Central memory CD4-positive, alpha-beta T cell (primary cell): ENCODE measurements at regions not wholly inside any gene's neighbourhood (a gene's known extent, or its start where the extent isn't known, plus 50 kb on each side); places are given as distances from the start of the nearest gene placed in this dataset.
"Not testable (repeated sequence)": the region's sequence is repeated elsewhere in the genome, so short reads cannot be mapped to it uniquely, and the experiment has no call there.

Experiments used
- DNase-seq: peaks from one replicate; pipeline ENCODE4 v3.0.0; 2022

DNA sequence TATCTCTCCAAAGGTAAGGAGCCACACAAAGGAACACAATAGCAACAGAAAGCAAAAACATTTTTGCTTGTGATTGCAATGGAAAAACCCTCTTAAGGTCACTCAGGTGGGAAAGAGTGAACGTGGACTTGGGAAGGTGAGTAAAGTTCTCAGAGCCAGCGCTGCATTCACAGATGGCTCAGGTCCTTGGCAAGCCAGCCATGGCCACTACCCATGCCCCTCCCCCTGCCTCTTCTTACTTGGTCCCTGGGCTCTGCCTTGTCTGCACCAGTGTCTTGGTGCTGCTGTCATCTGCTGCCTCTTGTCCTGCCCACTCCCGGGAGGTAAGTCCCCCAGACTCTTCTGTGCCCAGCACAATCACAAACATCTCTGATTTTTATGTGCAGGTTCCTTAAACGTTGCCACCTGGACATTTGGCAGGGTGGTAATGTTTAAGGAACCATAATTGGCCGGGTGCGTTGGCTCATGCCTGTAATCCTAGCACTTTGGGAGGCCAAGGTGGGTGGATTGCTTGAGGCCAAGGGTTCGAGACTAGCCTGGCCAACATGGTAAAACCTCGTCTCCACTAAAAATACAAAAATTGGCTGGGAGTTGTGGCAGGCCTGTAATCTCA, 74.6 kb downstream of the FEM1C start:
- DNase-seq = no peak

DNA sequence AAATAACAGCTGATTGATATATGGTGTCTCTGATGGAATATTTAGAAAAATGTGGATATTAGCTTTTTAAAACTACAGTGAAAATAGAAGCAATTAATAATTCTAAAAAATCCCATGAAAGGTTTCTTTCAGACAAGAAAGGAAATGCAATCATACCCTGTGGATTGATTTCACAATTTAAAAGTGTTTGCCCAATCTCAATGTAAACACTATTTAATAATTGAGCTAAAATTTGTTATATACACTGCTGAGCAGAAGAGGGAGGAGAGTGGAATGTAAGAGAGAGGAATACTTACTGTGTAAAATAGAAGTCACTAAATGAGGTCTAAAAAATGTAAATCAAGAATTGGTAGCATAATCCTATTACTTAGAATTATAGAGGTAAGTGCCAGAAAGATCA, 76.9 kb downstream of the FEM1C start:
- DNase-seq = no peak

DNA sequence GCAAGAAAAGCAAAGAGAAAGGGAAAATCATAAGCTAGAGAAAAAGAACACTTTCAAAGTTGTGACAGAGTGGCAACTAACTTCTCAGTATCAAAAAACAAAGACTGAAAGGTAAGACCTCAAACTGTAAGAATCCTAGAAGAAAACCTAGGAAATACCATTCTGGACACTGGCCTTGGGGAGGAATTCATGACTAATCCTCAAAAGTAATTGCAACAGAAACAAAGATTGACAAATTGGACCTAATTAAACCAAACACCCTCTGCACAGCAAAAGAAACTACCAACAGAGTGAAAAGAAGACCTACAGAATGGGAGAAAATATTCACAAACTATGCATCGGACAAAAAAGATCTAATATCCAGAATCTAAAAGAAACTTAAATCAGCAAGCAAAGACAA, 79.1 kb downstream of the FEM1C start:
- DNase-seq = no peak

DNA sequence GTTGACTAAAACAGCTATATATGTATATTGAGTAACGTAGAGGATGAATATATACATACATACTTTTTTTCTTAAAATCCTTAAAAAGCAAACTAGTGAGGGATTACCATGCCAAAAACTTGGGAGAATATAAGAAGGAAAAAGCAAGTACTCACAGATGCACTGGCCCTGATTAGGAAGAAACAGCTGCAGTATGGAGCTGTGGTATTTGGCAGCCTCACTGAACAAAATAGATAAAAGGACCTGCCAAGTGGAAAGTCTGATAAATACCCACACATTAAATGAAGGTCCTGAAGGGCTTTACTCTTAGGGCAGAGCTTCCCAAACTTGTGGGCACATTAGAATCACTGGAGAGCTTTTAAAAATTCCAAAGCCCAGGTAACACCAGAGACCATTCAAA, 80.6 kb downstream of the FEM1C start:
- DNase-seq = no peak

DNA sequence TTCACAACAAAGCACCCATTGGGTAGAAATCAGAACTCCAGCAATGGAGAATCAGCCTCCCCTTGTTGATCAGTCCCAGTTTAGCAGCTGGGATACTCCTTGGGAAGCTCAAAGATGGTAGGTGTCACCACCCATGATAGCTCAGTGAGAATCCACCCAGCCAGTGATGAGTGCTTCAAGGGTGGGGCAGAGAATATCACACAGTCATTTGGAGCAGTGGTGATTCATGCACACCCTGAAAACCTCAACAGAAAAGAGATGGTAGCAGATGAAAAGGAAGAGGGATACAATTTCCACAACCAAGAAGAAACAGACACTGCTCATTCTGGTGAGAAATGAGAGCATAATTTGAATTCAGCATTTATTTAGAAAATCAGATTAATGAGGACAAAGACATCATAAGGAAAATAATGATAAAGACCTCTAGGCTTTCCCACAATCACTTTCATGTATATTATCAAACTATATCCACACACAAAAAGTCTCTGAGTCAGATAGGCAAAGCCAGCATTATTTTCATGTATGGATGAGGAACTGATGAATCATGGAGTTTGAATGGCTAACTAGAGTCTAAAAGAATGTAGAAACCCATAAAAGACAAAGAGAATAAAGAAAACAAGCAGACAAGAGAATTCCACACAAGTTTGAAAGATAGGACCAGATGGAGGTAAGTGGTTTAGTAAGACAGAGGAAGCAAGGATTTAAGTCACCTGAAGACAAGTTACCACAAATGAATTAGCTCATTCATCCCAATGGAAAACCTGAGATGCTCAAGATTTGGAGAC, 82.9 kb downstream of the FEM1C start:
- no peak for DNase-seq

DNA sequence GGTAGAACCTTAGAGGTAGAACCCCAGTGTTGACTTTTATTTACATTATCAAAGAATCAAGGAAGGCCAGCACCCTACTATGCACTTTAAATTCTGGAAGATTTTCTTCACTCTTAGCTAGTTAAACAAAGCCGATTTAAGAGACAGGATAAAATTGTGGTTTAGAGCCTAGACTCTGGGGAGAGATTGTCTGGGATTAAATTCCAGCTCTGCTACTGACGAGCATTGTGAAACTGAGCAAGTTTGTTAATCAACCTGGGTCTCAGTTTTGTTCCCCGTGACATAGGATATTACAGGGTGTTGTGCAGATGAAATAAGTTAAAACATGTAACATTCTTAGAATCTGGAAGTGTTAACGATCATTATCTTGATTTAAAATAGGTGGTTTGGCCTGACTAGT, 83.5 kb downstream of the FEM1C start:
- DNase-seq = no peak

DNA sequence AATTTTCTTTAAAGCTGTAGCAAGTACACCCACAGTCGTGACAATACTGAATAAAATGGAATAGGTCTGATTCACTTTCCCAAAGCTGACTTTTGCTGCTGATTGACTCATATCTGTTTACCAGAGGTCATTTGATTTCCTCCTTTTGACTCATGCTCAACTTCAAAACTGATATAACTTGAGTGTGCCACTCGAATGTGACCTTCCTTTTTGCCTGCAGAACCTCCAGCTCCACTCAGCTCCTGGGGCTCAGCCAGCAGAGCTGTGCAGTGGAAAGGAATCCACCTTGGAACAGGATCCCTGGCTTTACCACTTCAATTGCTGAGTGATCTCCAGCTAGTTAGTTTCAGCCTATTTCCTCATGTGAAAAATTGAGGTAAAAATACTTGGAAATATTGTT, 84.1 kb downstream of the FEM1C start:
- DNase-seq = no peak

DNA sequence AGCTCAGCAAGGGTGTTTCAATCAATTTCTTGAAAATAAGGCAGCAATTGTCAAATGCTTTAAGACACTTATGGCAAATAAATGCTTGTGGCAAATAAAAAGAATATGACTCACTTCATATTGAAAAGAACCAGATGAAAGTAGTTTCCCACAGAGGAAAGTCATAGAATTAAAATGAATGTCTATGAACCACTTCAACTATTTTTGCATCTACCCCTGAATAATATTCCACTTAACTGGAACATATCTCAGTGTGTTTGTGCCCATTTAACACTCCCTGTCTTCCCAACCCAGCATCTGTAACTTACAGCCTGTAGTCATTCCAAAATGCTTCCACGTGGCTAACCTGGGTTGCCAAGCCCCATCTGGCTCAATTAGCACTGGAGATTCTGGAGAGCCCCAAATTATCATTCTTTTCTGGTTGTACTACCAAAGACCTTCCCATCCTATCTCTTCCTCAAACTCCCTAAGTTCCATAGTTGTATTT, 84.7 kb downstream of the FEM1C start:
- DNase-seq = no peak

DNA sequence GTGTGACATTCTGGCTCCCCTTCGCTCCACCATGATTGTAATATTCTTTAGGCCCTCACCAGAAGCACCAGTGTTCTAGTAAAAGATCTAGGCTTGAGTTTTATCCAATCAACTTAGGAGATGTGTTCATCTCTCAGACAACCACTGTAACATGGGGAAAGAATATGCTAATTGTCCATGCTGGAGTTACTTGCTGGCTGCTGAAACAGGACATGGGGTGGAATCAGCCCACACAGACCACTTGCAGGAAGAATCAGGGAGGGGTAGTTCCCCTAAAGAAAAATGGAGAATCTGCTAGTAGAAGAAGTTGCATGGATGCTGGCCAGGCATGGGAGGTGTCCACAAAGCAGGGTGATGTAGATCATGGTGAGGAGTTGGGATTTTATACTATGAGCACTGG, 86.2 kb downstream of the FEM1C start:
- DNase-seq = no peak

DNA sequence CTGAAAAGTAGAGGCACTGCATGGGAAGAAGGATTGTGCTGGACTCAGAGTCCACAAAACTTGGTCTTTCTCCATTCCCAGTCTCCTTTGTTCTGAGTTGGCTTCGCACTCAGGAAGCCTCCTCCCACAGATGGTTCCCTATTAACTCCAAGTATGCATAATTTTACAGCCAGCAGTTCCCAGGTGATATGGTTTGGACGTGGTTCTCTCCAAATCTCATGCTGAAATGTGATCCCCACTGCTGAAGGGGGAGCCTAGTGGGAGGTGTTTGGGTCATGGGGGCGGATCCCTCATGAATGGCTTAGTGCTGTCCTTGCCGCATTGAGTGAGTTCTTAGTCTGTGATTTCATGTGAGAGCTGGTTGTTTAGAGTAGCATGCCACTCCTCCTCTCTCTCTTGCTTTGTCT, 86.6 kb downstream of the FEM1C start:
- no peak for DNase-seq

DNA sequence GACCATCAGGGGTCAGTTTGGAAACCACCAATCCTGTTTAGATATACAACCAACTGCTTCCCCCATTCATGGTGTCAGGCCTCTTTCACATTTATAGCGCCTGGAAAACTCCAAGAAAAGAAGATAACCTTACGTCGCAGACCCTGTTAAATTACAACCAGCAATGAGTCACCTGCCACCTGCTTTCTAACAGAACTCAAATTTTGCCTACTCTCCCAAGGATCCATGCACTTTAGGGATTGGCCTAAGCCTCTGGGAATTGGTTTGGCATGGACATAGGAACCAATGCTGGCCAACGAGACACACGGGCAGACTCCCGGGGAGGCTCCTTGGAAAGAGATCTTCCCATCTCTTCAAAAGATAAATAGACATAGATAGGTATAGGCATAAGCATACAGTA, 87.0 kb downstream of the FEM1C start:
- no peak for DNase-seq

DNA sequence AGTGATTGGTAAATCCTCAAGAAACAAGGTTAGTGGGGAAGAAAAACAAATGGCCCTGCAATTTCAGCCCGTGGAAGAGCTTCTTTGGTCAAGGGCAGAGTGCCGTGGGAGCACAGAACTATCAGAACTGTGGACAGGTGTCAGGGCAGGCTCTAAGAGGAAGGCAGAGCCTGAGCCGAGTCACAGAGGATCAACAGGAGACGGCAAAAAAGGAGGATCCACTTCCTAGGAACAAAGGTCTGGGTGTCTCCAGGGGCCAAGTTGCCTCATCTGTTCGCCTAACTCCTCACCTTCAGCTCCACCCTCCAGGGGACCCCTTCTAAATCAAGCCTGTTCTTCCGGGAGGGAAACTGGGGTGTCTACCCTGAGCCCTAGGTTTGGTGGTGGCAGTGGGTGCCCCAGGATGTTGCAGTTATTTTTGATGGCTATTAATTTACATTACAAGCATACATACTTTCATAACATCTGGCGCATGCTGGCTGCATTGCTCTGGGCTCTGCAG, 88.0 kb downstream of the FEM1C start:
- DNase-seq = no peak

DNA sequence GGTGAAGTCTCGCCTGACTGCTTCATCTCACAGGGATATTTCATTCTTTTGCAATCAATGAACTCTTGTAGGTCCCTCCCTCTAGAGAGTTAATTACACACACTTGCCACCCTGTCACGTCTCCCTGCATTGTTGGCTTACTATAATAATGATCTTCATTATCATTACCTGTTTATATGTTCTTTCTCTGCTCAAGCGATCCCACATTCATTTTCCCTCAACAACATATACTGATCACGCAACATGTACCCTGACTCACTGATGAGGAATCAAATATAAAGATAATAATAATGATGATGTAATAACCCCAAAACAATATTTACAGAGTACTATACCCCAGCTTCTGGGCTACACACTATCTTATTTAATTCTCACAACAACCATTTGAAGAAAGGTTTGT, 88.5 kb downstream of the FEM1C start:
- no peak for DNase-seq

DNA sequence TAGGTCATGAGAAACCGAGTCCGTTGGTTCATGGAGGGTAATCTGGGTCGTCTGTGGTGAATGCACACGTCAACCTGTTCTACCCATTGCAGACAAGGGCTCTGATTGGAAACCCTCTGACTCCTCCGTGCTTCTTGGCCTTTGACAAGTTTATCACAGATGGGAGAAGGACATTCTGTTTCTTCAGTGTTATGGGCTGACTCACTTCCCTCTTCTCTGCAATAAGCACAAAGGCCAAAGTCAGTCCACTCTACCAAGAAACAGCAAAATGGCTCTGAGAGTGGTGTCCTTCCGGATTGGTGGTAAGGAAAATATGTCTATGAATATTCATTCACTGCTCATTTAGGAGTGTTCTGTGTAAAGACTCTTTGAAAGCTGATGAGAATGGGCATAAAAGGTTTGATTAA, 89.3 kb downstream of the FEM1C start:
- DNase-seq = no peak

DNA sequence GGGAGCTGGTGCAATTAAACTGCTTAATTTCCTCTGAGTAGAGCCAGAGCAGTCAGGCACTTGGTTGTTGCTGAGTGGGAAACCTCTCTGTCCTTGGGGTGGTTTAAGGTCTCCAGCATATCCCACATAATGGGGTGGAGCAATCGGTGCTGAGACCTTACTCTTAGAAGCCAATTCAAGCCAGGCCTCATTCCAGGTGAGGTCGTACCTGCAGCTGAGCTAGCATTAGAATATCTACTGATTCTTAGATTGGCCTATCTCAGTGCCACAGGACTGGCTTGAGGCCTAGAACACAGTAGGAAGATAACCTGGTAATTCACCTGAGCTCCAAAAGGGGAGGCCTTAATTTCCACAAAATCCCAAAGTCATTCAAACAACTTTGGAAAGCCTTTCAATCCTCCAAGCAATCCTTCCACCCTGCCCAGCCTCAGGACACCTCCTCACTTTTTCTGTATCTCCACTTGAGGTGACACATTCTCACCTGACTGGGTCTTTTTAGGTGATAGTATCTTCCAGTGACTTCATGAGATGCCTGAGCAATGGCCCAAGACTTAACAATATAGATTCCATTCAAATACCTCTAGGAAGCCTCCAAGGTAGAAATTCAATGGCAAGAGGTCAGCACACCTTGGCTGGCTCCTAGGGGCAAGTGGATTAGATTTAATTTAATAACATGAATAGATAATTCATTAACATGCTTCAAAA, 91.0 kb downstream of the FEM1C start:
- no peak for DNase-seq

DNA sequence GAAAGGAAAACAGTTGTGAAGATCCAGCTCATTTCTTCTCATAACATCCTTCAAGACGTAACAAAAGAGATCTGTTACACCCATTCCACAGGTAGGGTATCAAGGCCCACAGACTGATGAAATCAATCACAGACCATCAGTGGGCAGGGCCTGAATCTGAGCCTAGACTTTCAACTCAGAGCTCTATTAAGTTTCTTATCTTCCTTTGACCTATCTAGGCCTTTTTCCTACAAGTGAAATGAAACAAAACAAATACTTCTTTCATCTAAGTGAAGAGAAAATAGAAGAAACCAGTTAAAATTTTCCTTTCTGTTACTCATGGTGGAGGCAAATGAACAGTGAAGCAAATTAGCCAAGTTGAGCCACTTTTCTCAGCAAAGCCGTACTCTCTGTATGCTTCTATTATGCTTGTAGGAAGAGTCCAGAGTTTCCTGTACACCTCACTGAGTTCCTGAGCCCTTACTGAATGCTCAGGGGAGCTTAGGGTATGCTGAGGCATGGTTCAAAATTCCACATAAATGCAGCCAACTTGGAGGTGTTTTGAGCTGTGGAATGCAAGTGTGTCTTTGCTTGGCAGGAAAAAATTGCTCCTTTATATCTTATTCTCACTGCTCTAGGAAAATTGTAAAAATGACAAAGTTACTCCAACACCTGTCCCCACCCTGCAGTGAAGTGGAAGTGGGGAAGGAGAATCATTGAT, 91.9 kb downstream of the FEM1C start:
- no peak for DNase-seq

DNA sequence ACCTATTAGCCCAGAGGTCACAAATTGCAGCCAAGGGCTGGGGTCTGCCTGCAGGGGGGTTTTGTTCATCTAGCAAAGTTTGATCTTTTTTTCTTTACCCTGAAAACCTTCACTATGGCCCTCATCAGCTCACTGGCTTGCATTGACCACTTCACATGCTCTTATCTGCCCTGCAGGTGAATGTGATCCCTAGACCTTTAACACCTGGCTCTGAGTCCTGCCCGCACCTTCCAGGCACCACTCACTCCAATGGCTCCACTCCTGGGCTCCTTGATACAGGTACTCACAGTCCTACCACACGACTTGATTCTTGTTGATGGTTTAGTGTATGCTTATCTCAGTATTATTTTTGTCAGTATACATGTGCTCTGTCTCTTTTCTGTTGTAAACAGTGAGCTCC, 92.5 kb downstream of the FEM1C start:
- DNase-seq = no peak

DNA sequence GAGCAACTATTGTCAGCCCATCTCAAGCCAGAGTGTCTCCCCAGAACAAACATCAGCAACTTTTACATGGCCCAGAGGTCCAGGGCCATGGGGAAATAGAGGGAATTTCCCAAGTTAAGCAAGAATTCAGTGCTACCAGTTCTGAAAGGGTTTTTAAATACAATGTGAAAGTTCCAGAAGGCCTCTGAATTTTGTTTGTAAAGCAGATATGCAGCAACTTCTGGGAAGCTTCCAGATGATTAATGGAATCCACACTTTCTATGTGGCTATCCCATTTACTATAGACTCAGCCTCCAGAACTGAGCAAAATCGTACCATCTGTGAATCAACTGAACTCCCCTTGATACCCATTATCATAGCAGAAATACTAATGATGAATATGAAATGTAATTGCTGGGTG, 93.8 kb downstream of the FEM1C start:
- DNase-seq = no peak

DNA sequence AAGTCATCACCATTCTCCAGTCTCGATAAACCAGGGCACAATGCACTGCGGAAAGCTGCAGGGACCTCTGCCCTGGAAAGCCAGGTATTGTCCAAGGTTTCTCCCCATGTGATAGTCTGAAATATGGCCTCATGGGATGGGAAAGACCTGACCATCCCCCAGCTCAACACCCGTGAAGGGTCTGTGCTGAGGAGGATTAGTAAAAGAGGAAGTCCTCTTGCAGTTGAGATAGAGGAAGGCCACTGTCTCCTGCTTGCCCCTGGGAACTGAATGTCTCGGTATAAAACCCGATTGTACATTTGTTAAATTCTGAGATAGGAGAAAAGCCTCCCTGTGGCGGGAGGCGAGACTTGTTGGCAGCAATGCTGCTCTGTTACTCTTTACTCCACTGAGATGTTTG, 95.9 kb downstream of the FEM1C start:
- DNase-seq = not testable (repeated sequence)

DNA sequence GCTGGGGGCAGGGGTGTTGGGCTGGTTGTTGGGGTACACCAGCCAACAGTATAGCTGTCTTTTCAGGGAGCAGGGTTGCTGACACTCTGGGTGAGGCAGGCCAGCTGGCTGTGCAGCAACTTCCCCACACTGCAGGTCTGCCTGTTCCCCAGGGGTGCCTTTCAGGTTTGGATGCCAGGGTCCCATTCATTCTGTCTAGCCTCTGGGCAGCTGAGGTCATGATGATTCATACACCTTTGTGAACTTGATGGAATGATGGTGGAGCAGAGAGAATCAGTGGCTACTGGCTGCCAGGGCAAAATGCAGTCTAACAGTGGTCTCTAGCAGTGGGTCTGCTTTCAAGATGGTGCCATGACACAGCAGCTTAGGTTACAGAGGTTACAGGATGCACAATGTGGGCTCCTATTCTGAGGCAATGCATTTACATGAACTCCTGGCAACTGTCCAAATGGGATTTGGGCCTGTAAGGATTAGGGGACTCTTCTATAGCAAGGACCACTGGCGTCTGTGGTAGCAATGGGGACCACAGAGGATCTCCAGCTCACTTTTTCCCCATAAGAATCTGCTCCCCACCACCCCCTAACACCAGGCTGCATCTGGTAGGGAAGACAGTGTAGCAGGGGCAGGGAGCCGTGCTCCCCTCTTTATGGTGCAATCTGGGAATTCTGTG, 103.7 kb downstream of the FEM1C start:
- DNase-seq = no peak

DNA sequence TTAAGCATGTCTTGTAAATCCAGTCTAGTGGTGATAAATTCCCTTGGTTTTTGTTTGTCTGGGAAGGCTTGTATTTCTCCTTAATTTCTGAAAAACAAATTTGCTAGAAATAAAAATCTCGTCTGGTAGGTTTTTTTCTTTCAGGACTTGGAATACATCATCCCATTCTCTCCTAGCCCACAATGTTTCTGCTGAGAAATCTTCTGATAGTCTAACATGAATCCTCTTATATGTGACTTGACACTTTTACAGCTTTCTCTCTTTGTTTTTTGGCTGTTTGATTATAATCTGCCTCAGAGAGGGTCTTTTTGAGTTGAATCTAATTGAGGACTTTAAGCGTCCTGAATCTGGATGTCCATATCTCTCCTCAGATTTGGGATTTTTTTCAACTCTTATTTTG, 104.9 kb downstream of the FEM1C start:
- DNase-seq = no peak

DNA sequence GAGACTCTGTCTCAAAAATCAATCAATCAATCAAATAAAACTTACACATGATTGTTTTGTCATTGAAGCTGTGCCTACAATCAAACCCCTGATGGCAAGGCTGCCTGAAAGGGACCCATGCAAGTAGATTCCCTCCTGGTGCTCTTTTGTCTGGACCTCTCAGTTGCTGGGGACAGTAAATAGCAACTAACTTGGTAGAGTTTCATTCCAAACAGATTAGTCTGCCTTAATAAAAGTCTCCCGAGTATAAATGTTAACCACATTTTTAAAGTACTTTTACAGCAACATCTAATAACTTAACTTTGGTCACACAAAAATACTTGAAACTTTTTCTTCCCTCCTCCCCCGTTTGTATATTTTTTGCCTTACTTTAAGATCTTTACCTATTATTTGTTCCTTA, 105.5 kb downstream of the FEM1C start:
- no peak for DNase-seq
